IPS DF 6.9 (cell line): ENCODE measurements at regions not wholly inside any gene's neighbourhood (a gene's known extent, or its start where the extent isn't known, plus 50 kb on each side); places are given as distances from the start of the nearest gene placed in this dataset.
"Not testable (repeated sequence)": the region's sequence is repeated elsewhere in the genome, so short reads cannot be mapped to it uniquely, and the experiment has no call there.

Experiments used
- DNase-seq: peaks from one replicate; pipeline ENCODE4 v3.0.0-alpha.2; 2013; ENCODE audit warnings: low read depth, low spot score
- H3K27ac ChIP-seq: one replicate; pipeline ENCODE4 v1.5.1; 2013; ENCODE audit warnings: low read length, control low read depth
- H3K27me3 ChIP-seq: 2 replicates; pipeline ENCODE4 v1.6.1; 2013; ENCODE audit warnings: mild to moderate bottlenecking, low read length; ENCODE audit not compliant: control insufficient read depth, insufficient read depth
- H3K36me3 ChIP-seq: 2 replicates; pipeline ENCODE4 v1.6.1; 2013; ENCODE audit warnings: low read length; ENCODE audit not compliant: control insufficient read depth, insufficient read depth
- H3K4me1 ChIP-seq: 2 replicates; pipeline ENCODE4 v1.6.1; 2013; ENCODE audit warnings: low read length; ENCODE audit not compliant: control insufficient read depth, insufficient read depth
- H3K4me3 ChIP-seq: 2 replicates; pipeline ENCODE4 v1.5.1; 2013; ENCODE audit warnings: mild to moderate bottlenecking, low read length
- H3K9me3 ChIP-seq: 2 replicates; pipeline ENCODE4 v1.6.1; 2013; ENCODE audit warnings: low read length, inconsistent platforms; ENCODE audit not compliant: control insufficient read depth, insufficient read depth
- WGBS: extraction: QIAGEN DNeasy Blood & Tissue Kit; methylation state at CpG from one replicate; pipeline ENCODE4 v1.1.7; 2013; ENCODE audit warnings: mixed read lengths, missing lambda C conversion rate; ENCODE audit not compliant: insufficient read length, insufficient coverage; 5-methylcytosine and 5-hydroxymethylcytosine counted together

- no CpG with 5 or more reads among the region's 4 CpGs for WGBS
- no peak for DNase-seq
- no peak overlapping the region for H3K4me3 ChIP-seq
These were observed 631.1 kb upstream of the HTR1E start for GRCh38 chr6:86306210-86306609.

GRCh38 chr6:86285876-86286275, 643.2 kb upstream of the SYNCRIP start:
- no peaks in the 10 kb centered on the region for H3K36me3 ChIP-seq
- H3K4me1 ChIP-seq = no peaks in the 10 kb centered on the region
- no peaks in the 10 kb centered on the region; the same call in 1 of the 2 replicates for H3K9me3 ChIP-seq
- DNase-seq = no peak
- H3K27ac ChIP-seq = no peak overlapping the region
- no peaks in the 10 kb centered on the region for H3K27me3 ChIP-seq
- no peak overlapping the region for H3K4me3 ChIP-seq

More at GRCh38 chr6:86306210-86306609, 631.1 kb upstream of the HTR1E start:
- no peaks in the 10 kb centered on the region for H3K36me3 ChIP-seq
- no peaks in the 10 kb centered on the region for H3K9me3 ChIP-seq
- no peaks in the 10 kb centered on the region for H3K4me1 ChIP-seq
- H3K27me3 ChIP-seq = no peaks in the 10 kb centered on the region
- no peak overlapping the region for H3K27ac ChIP-seq

- H3K9me3 ChIP-seq, H3K27me3 ChIP-seq, H3K4me1 ChIP-seq, H3K4me3 ChIP-seq, H3K27ac ChIP-seq, DNase-seq, H3K36me3 ChIP-seq: not testable (repeated sequence)
- no CpG with 5 or more reads among the region's 22 CpGs for WGBS
These were observed 642.3 kb upstream of the SYNCRIP start for GRCh38 chr6:86284809-86285480.

GRCh38 chr6:86283596-86283995, 640.9 kb upstream of the SYNCRIP start:
- H3K27ac ChIP-seq, DNase-seq, H3K9me3 ChIP-seq, H3K36me3 ChIP-seq, H3K27me3 ChIP-seq, H3K4me3 ChIP-seq, H3K4me1 ChIP-seq: not testable (repeated sequence)
- no CpG with 5 or more reads among the region's 6 CpGs for WGBS

- Histone ChIP-seq H3K4me1 (no peaks in the 10 kb centered on the region), H3K4me3 (no peak overlapping the region), H3K36me3 (0 out of 2 replicates have a peak, but pooled peaks cover 3% of the 10 kb centered on the region), H3K27me3 (no peaks in the 10 kb centered on the region), H3K27ac (no peak overlapping the region), H3K9me3 (no peaks in the 10 kb centered on the region)
- WGBS = no CpG with 5 or more reads among the region's 5 CpGs
- DNase-seq = no peak
These were observed 633.4 kb upstream of the SYNCRIP start for GRCh38 chr6:86276056-86276455.

GRCh38 chr6:86273936-86274335, 631.2 kb upstream of the SYNCRIP start:
- 0 out of 2 replicates have a peak, but pooled peaks cover 3% of the 10 kb centered on the region for H3K36me3 ChIP-seq
- no peak for DNase-seq
- no peaks in the 10 kb centered on the region for H3K9me3 ChIP-seq
- H3K4me1 ChIP-seq = no peaks in the 10 kb centered on the region
- no peak overlapping the region for H3K27ac ChIP-seq
- no peak overlapping the region for H3K4me3 ChIP-seq
- no CpG with 5 or more reads among the region's 2 CpGs for WGBS
- no peaks in the 10 kb centered on the region for H3K27me3 ChIP-seq

GRCh38 chr6:86256615-86257187, 614.0 kb upstream of the SYNCRIP start:
- WGBS = no CpG with 5 or more reads among the region's 4 CpGs
- no peak overlapping the region for H3K27ac ChIP-seq
- H3K27me3 ChIP-seq = no peaks in the 10 kb centered on the region
- H3K36me3 ChIP-seq = no peaks in the 10 kb centered on the region
- no peaks in the 10 kb centered on the region for H3K4me1 ChIP-seq
- no peak for DNase-seq
- no peaks in the 10 kb centered on the region for H3K9me3 ChIP-seq
- H3K4me3 ChIP-seq = no peak overlapping the region

GRCh38 chr6:86255973-86256372, 613.3 kb upstream of the SYNCRIP start:
- H3K4me3 ChIP-seq = no peak overlapping the region
- DNase-seq = no peak
- H3K27me3 ChIP-seq = no peaks in the 10 kb centered on the region
- H3K4me1 ChIP-seq = no peaks in the 10 kb centered on the region
- H3K36me3 ChIP-seq = no peaks in the 10 kb centered on the region
- no CpG with 5 or more reads among the region's 1 CpG for WGBS
- H3K27ac ChIP-seq = no peak overlapping the region
- no peaks in the 10 kb centered on the region for H3K9me3 ChIP-seq

GRCh38 chr6:86251106-86251505, 608.4 kb upstream of the SYNCRIP start:
- DNase-seq = no peak
- Histone ChIP-seq H3K27me3 (no peaks in the 10 kb centered on the region), H3K27ac (no peak overlapping the region), H3K36me3 (no peaks in the 10 kb centered on the region), H3K4me3 (no peak overlapping the region), H3K9me3 (no peaks in the 10 kb centered on the region), H3K4me1 (no peaks in the 10 kb centered on the region)
- WGBS = no CpG with 5 or more reads among the region's 1 CpG

- Histone ChIP-seq H3K27me3 (no peaks in the 10 kb centered on the region), H3K4me3 (no peak overlapping the region), H3K27ac (no peak overlapping the region), H3K36me3 (no peaks in the 10 kb centered on the region), H3K9me3 (no peaks in the 10 kb centered on the region), H3K4me1 (no peaks in the 10 kb centered on the region)
- WGBS = no CpG with 5 or more reads among the region's 2 CpGs
- no peak for DNase-seq
These were observed 575.2 kb upstream of the SYNCRIP start for GRCh38 chr6:86217906-86218305.

GRCh38 chr6:86215323-86215722, 572.6 kb upstream of the SYNCRIP start:
- Histone ChIP-seq H3K36me3 (no peaks in the 10 kb centered on the region), H3K27ac (no peak overlapping the region), H3K9me3 (no peaks in the 10 kb centered on the region), H3K27me3 (no peaks in the 10 kb centered on the region), H3K4me3 (no peak overlapping the region), H3K4me1 (no peaks in the 10 kb centered on the region)
- no CpG with 5 or more reads among the region's 2 CpGs for WGBS
- DNase-seq = no peak
